HG02970 (cell line): ENCODE measurements at regions not wholly inside any gene's neighbourhood (a gene's known extent, or its start where the extent isn't known, plus 50 kb on each side); places are given as distances from the start of the nearest gene placed in this dataset.

Source experiments
- ATAC-seq: cut with Tn5 transposase; IDR thresholded peaks from one replicate; pipeline ENCODE4 v1.9.1; 2021; ENCODE audit warnings: mild to moderate bottlenecking, moderate library complexity, moderate number of reproducible peaks; ENCODE audit not compliant: unreplicated experiment, low FRiP score

- no peak for ATAC-seq
Measured at GRCh38 chr10:117698809-117699208, 156.3 kb downstream of the EMX2 start.

GRCh38 chr10:117699436-117700075 lies 157.0 kb downstream of the EMX2 start:
- no peak for ATAC-seq

- no peak for ATAC-seq
Measured at GRCh38 chr10:117710181-117710798, 167.7 kb downstream of the EMX2 start.

GRCh38 chr10:117716889-117717288 lies 174.3 kb downstream of the EMX2 start:
- ATAC-seq: no peak

- no peak for ATAC-seq
Measured at GRCh38 chr10:117718986-117719920, 176.7 kb downstream of the EMX2 start.

GRCh38 chr10:117720931-117721835 lies 178.6 kb downstream of the EMX2 start:
- ATAC-seq: no peak

GRCh38 chr10:117721873-117722272 lies 179.3 kb downstream of the EMX2 start:
- no peak for ATAC-seq

- no peak for ATAC-seq
Measured at GRCh38 chr10:117723343-117723742, 180.8 kb downstream of the EMX2 start.

- ATAC-seq: no peak
Measured at GRCh38 chr10:117725993-117726392, 183.4 kb downstream of the EMX2 start.

- ATAC-seq: no peak
Measured at GRCh38 chr10:117726596-117727295, 184.2 kb downstream of the EMX2 start.

GRCh38 chr10:117727421-117727820 lies 184.9 kb downstream of the EMX2 start:
- no peak for ATAC-seq

- no peak for ATAC-seq
Measured at GRCh38 chr10:117728087-117728486, 185.5 kb downstream of the EMX2 start.

GRCh38 chr10:117729156-117729555 lies 186.6 kb downstream of the EMX2 start:
- no peak for ATAC-seq

GRCh38 chr10:117731121-117731791 lies 188.7 kb downstream of the EMX2 start:
- no peak for ATAC-seq

GRCh38 chr10:117734731-117735405 lies 192.3 kb downstream of the EMX2 start:
- no peak for ATAC-seq

GRCh38 chr10:117736655-117737054 lies 194.1 kb downstream of the EMX2 start:
- ATAC-seq: no peak

- ATAC-seq: no peak
Measured at GRCh38 chr10:117740088-117740487, 197.5 kb downstream of the EMX2 start.

- ATAC-seq: no peak
Measured at GRCh38 chr10:117740691-117741222, 198.2 kb downstream of the EMX2 start.
